BLaER1 treated with 17β-estradiol and CSF1 and Interleukin-3, amounts not matched to agents 10 nM and 100 nM (cell line): ENCODE measurements at regions not wholly inside any gene's neighbourhood (a gene's known extent, or its start where the extent isn't known, plus 50 kb on each side); places are given as distances from the start of the nearest gene placed in this dataset.
"Not testable (repeated sequence)": the region's sequence is repeated elsewhere in the genome, so short reads cannot be mapped to it uniquely, and the experiment has no call there.

Experiments
- H3K27ac ChIP-seq, 11 experiments: shearing (Covaris generic); formaldehyde crosslinking; 2 replicates each; pipeline ENCODE4 v1.8.1; 2022
- H3K27me3 ChIP-seq, 11 experiments: shearing (Covaris generic); formaldehyde crosslinking; 2 replicates each; pipeline ENCODE4 v1.8.1; 2022
- H3K36me3 ChIP-seq, 11 experiments: shearing (Covaris generic); formaldehyde crosslinking; 2 replicates each; pipeline ENCODE4 v1.8.1; 2022
- H3K4me1 ChIP-seq, 10 experiments: shearing (Covaris generic); formaldehyde crosslinking; 2 replicates each; pipeline ENCODE4 v1.8.1; 2022
- H3K4me2 ChIP-seq, 11 experiments: shearing (Covaris generic); formaldehyde crosslinking; 2 replicates each; pipeline ENCODE4 v1.8.1; 2022
- H3K4me3 ChIP-seq, 10 experiments: shearing (Covaris generic); formaldehyde crosslinking; 2 replicates each; pipeline ENCODE4 v1.8.1; 2022
- H3K9ac ChIP-seq, 11 experiments: shearing (Covaris generic); formaldehyde crosslinking; 2 replicates each; pipeline ENCODE4 v1.8.1; 2022
- H3K9me3 ChIP-seq, 11 experiments: shearing (Covaris generic); formaldehyde crosslinking; replicated peaks in 1 of 11; 2 replicates each; pipeline ENCODE4 v1.8.1; 2022
- H4K20me1 ChIP-seq, 11 experiments: shearing (Covaris generic); formaldehyde crosslinking; 2 replicates each; pipeline ENCODE4 v1.8.1; 2022
- Cebpa-rat ChIP-seq, 11 experiments: shearing (Covaris generic); IDR thresholded peaks; 2 replicates each; pipeline ENCODE4 v1.8.1; 2022

- H3K27me3 ChIP-seq: no peaks in the 10 kb centered on the region
- H3K4me2 ChIP-seq: no peak overlapping the region
- no peak overlapping the region for H3K9ac ChIP-seq
- H3K4me1 ChIP-seq: no peaks in the 10 kb centered on the region
- no peaks in the 10 kb centered on the region for H3K9me3 ChIP-seq
- no peak for TF ChIP-seq Cebpa-rat (IDR thresholded peaks at IDR 0.05)
- no peak overlapping the region for H3K4me3 ChIP-seq
- no peaks in the 10 kb centered on the region for H3K36me3 ChIP-seq
- H3K27ac ChIP-seq: no peak overlapping the region
- no peaks in the 10 kb centered on the region for H4K20me1 ChIP-seq
Observed at GRCh38 chr9:117917873-117918272, 213.7 kb downstream of the TLR4 start.

- Histone ChIP-seq H4K20me1 (no peaks in the 10 kb centered on the region), H3K9me3 (no peaks in the 10 kb centered on the region), H3K4me3 (no peak overlapping the region), H3K27me3 (no peaks in the 10 kb centered on the region), H3K9ac (no peak overlapping the region), H3K27ac (no peak overlapping the region), H3K4me1 (no peaks in the 10 kb centered on the region), H3K36me3 (no peaks in the 10 kb centered on the region), H3K4me2 (no peak overlapping the region)
- no peak for TF ChIP-seq Cebpa-rat (IDR thresholded peaks at IDR 0.05)
Observed at GRCh38 chr9:117919538-117919937, 215.3 kb downstream of the TLR4 start.

- H3K4me3 ChIP-seq: no peak overlapping the region
- H3K4me2 ChIP-seq: no peak overlapping the region
- H4K20me1 ChIP-seq: no peaks in the 10 kb centered on the region
- no peak for TF ChIP-seq Cebpa-rat (IDR thresholded peaks at IDR 0.05)
- H3K27me3 ChIP-seq: no peaks in the 10 kb centered on the region
- no peaks in the 10 kb centered on the region for H3K9me3 ChIP-seq
- H3K27ac ChIP-seq: no peak overlapping the region
- H3K36me3 ChIP-seq: no peaks in the 10 kb centered on the region
- H3K9ac ChIP-seq: no peak overlapping the region
- no peaks in the 10 kb centered on the region for H3K4me1 ChIP-seq
Observed at GRCh38 chr9:117926031-117926658, 221.9 kb downstream of the TLR4 start.

- Histone ChIP-seq H3K4me2 (no peak overlapping the region), H3K4me1 (no peaks in the 10 kb centered on the region), H3K36me3 (no peaks in the 10 kb centered on the region), H3K4me3 (no peak overlapping the region), H3K9ac (no peak overlapping the region), H3K27ac (no peak overlapping the region), H3K9me3 (no peaks in the 10 kb centered on the region), H4K20me1 (no peaks in the 10 kb centered on the region), H3K27me3 (no peaks in the 10 kb centered on the region)
- no peak for TF ChIP-seq Cebpa-rat (IDR thresholded peaks at IDR 0.05)
Observed at GRCh38 chr9:117927354-117927753, 223.2 kb downstream of the TLR4 start.

GRCh38 chr9:117929868-117930267, 225.7 kb downstream of the TLR4 start:
- Histone ChIP-seq H3K4me1 (no peaks in the 10 kb centered on the region), H3K9ac (no peak overlapping the region), H3K27me3 (no peaks in the 10 kb centered on the region), H3K9me3 (no peaks in the 10 kb centered on the region), H3K27ac (no peak overlapping the region), H3K4me3 (no peak overlapping the region), H3K4me2 (no peak overlapping the region), H3K36me3 (no peaks in the 10 kb centered on the region), H4K20me1 (no peaks in the 10 kb centered on the region)
- TF ChIP-seq Cebpa-rat (IDR thresholded peaks at IDR 0.05): no peak

- H3K4me3 ChIP-seq: no peak overlapping the region
- H3K27ac ChIP-seq: no peak overlapping the region
Observed at GRCh38 chr9:117932585-117932984, 228.4 kb downstream of the TLR4 start.

GRCh38 chr9:117936185-117937130, 232.3 kb downstream of the TLR4 start:
- H3K27ac ChIP-seq: peak overlapping the region in 3 of 11 experiments; percentile 5 to 63 (median 44); a peak in 5 of 22 replicates
- peaks cover 0 to 18% (median 0%) of the 10 kb centered on the region in 10 experiments; a peak in 7 of 20 replicates for H3K4me1 ChIP-seq
- TF ChIP-seq Cebpa-rat (IDR thresholded peaks at IDR 0.05): no peak
- H3K36me3 ChIP-seq: no peaks in the 10 kb centered on the region
- no peaks in the 10 kb centered on the region for H4K20me1 ChIP-seq
- H3K9ac ChIP-seq: peak overlapping the region in 1 of 11 experiments; percentile 29; a peak in 1 of 22 replicates
- no peaks in the 10 kb centered on the region for H3K27me3 ChIP-seq
- peak overlapping the region in 5 of 11 experiments; percentile 3 to 70 (median 65); a peak in 7 of 22 replicates for H3K4me2 ChIP-seq
- H3K9me3 ChIP-seq: no peaks in the 10 kb centered on the region
- H3K4me3 ChIP-seq: no peak overlapping the region; a peak in 1 of 20 replicates

More at GRCh38 chr9:117932585-117932984, 228.4 kb downstream of the TLR4 start:
- H3K27me3 ChIP-seq: no peaks in the 10 kb centered on the region
- no peak for TF ChIP-seq Cebpa-rat (IDR thresholded peaks at IDR 0.05)
- H3K9me3 ChIP-seq: no peaks in the 10 kb centered on the region
- no peaks in the 10 kb centered on the region for H4K20me1 ChIP-seq
- H3K4me2 ChIP-seq: no peak overlapping the region
- no peaks in the 10 kb centered on the region for H3K36me3 ChIP-seq
- H3K4me1 ChIP-seq: peaks cover 0 to 18% (median 0%) of the 10 kb centered on the region in 10 experiments; a peak in 7 of 20 replicates
- no peak overlapping the region for H3K9ac ChIP-seq

GRCh38 chr9:117938086-117938485, 233.9 kb downstream of the TLR4 start:
- H3K4me2 ChIP-seq: no peak overlapping the region
- H3K4me3 ChIP-seq: no peak overlapping the region
- no peak overlapping the region for H3K27ac ChIP-seq
- peaks cover 0 to 18% (median 0%) of the 10 kb centered on the region in 10 experiments; a peak in 7 of 20 replicates for H3K4me1 ChIP-seq
- TF ChIP-seq Cebpa-rat (IDR thresholded peaks at IDR 0.05): no peak
- H3K36me3 ChIP-seq: no peaks in the 10 kb centered on the region
- no peaks in the 10 kb centered on the region for H4K20me1 ChIP-seq
- no peaks in the 10 kb centered on the region for H3K9me3 ChIP-seq
- H3K27me3 ChIP-seq: no peaks in the 10 kb centered on the region
- no peak overlapping the region for H3K9ac ChIP-seq

GRCh38 chr9:117938896-117939295, 234.7 kb downstream of the TLR4 start:
- Histone ChIP-seq H3K4me3 (no peak overlapping the region), H3K9ac (no peak overlapping the region), H3K4me1 (peaks cover 0 to 18% (median 0%) of the 10 kb centered on the region in 10 experiments; a peak in 7 of 20 replicates), H3K27me3 (no peaks in the 10 kb centered on the region), H3K4me2 (no peak overlapping the region), H3K27ac (no peak overlapping the region), H3K36me3 (no peaks in the 10 kb centered on the region), H4K20me1 (no peaks in the 10 kb centered on the region), H3K9me3 (no peaks in the 10 kb centered on the region)
- TF ChIP-seq Cebpa-rat (IDR thresholded peaks at IDR 0.05): no peak

- not testable (repeated sequence) for H3K9ac ChIP-seq, H3K9me3 ChIP-seq, H3K27ac ChIP-seq
Observed at GRCh38 chr9:117944750-117945149, 240.5 kb downstream of the TLR4 start.

More at GRCh38 chr9:117944750-117945149, 240.5 kb downstream of the TLR4 start:
- H3K36me3 ChIP-seq, H3K4me2 ChIP-seq, H3K4me1 ChIP-seq, H3K27me3 ChIP-seq, H3K4me3 ChIP-seq, H4K20me1 ChIP-seq: not testable (repeated sequence)
